ENCODE measurements at regions not wholly inside any gene's neighbourhood (a gene's known extent, or its start where the extent isn't known, plus 50 kb on each side); places are given as distances from the start of the nearest gene placed in this dataset.
"Not testable (repeated sequence)": the region's sequence is repeated elsewhere in the genome, so short reads cannot be mapped to it uniquely, and the experiment has no call there.

DNA sequence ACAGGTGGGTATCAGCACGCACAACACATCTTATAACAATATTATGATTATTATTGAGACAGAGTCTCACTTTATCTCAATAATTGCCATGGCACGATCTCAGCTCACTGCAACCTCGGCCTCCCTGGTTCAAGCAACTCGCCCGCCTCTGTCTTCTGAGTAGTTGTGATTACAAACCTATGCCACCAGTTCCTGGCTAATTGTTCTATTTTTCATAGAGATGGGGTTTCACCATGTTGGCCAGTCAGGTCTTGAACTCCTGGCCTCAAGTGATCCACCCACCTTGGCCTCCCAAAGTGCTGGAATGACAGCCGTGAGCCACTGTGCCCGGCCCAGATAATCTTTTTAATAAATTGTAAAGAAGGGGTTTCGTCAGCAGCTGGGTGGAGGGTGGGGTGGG, 4257.0 kb upstream of the OR11H1 start:
- TF ChIP-seq RAD21 (IDR thresholded peaks at IDR 0.05); TAF1 (conservative IDR thresholded peaks at IDR 0.05); GABPA (IDR thresholded peaks at IDR 0.05 in 1 of 2, conservative IDR thresholded peaks at IDR 0.05 in 1 of 2); NR2F2 (IDR thresholded peaks at IDR 0.05); YY1 (IDR thresholded peaks at IDR 0.05); SP1 (IDR thresholded peaks at IDR 0.05); JUND (IDR thresholded peaks at IDR 0.05): not testable (repeated sequence)
- TF ChIP-seq, protein P1, sequence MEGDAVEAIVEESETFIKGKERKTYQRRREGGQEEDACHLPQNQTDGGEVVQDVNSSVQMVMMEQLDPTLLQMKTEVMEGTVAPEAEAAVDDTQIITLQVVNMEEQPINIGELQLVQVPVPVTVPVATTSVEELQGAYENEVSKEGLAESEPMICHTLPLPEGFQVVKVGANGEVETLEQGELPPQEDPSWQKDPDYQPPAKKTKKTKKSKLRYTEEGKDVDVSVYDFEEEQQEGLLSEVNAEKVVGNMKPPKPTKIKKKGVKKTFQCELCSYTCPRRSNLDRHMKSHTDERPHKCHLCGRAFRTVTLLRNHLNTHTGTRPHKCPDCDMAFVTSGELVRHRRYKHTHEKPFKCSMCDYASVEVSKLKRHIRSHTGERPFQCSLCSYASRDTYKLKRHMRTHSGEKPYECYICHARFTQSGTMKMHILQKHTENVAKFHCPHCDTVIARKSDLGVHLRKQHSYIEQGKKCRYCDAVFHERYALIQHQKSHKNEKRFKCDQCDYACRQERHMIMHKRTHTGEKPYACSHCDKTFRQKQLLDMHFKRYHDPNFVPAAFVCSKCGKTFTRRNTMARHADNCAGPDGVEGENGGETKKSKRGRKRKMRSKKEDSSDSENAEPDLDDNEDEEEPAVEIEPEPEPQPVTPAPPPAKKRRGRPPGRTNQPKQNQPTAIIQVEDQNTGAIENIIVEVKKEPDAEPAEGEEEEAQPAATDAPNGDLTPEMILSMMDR (IDR thresholded peaks at IDR 0.05; ENCODE audit: low read depth, low read length, missing input control), result not testable (repeated sequence)
- TF ChIP-seq, protein P2, sequence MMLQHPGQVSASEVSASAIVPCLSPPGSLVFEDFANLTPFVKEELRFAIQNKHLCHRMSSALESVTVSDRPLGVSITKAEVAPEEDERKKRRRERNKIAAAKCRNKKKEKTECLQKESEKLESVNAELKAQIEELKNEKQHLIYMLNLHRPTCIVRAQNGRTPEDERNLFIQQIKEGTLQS (IDR thresholded peaks at IDR 0.05), result not testable (repeated sequence)
- TF ChIP-seq, protein P3, sequence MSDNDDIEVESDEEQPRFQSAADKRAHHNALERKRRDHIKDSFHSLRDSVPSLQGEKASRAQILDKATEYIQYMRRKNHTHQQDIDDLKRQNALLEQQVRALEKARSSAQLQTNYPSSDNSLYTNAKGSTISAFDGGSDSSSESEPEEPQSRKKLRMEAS (IDR thresholded peaks at IDR 0.05), result not testable (repeated sequence)

Data from liver (tissue), 3 donors.